Frontal cortex (tissue), 3 donors: ENCODE measurements at regions not wholly inside any gene's neighbourhood (a gene's known extent, or its start where the extent isn't known, plus 50 kb on each side); places are given as distances from the start of the nearest gene placed in this dataset.
A peak's percentile ranks its signal among the peaks of the same experiment; 100 is the strongest.
"Not testable (repeated sequence)": the region's sequence is repeated elsewhere in the genome, so short reads cannot be mapped to it uniquely, and the experiment has no call there.

Experiments used
- DNase-seq, 2 donors: peaks; one replicate each; pipeline ENCODE4 v3.0.0; 2012; ENCODE audit warnings: low spot score in 2 of 2
- FAIRE-seq: peaks from 2 replicates; lab custom pipeline; 2012; peaks lifted over from hg19 to GRCh38; lab: Jason Lieb, UNC
- donor health status: control.
- donor health status: control.
- donor health status: control.

GRCh38 chr4:170272959-170273358, 183.2 kb upstream of the AADAT start:
- no peak for DNase-seq
- no peak for FAIRE-seq

- FAIRE-seq (no peak), DNase-seq (no peak)
These were observed 182.0 kb upstream of the AADAT start for GRCh38 chr4:170271723-170272122.

GRCh38 chr4:170270628-170271027, 180.9 kb upstream of the AADAT start:
- no peak for FAIRE-seq
- DNase-seq: no peak

- FAIRE-seq: no peak
- DNase-seq: no peak
These were observed 180.2 kb upstream of the AADAT start for GRCh38 chr4:170269950-170270349.

- FAIRE-seq (peak; percentile 19), DNase-seq (peak; percentile 6 to 29)
These were observed 169.9 kb upstream of the AADAT start for GRCh38 chr4:170259631-170260153.

GRCh38 chr4:170256807-170257206, 167.1 kb upstream of the AADAT start:
- DNase-seq: no peak
- FAIRE-seq: no peak

- FAIRE-seq (no peak), DNase-seq (no peak)
These were observed 158.8 kb upstream of the AADAT start for GRCh38 chr4:170248576-170248975.

- FAIRE-seq (no peak), DNase-seq (no peak)
These were observed 158.3 kb upstream of the AADAT start for GRCh38 chr4:170248029-170248428.

GRCh38 chr4:170247596-170247995, 157.8 kb upstream of the AADAT start:
- FAIRE-seq (no peak), DNase-seq (no peak)

GRCh38 chr4:170243662-170244288, 154.0 kb upstream of the AADAT start:
- DNase-seq (no peak), FAIRE-seq (no peak)

- DNase-seq: no peak
- FAIRE-seq: no peak
These were observed 152.7 kb upstream of the AADAT start for GRCh38 chr4:170242471-170242870.

- no peak for FAIRE-seq
- DNase-seq: no peak
These were observed 145.0 kb upstream of the AADAT start for GRCh38 chr4:170234800-170235199.

- FAIRE-seq: no peak
- DNase-seq: no peak
These were observed 141.6 kb upstream of the AADAT start for GRCh38 chr4:170231377-170231776.

- FAIRE-seq (no peak), DNase-seq (no peak)
These were observed 140.5 kb upstream of the AADAT start for GRCh38 chr4:170230242-170230641.

- DNase-seq: no peak
- no peak for FAIRE-seq
These were observed 139.2 kb upstream of the AADAT start for GRCh38 chr4:170229006-170229405.

GRCh38 chr4:170227928-170228327, 138.2 kb upstream of the AADAT start:
- no peak for FAIRE-seq
- DNase-seq: no peak

GRCh38 chr4:170226288-170226687, 136.5 kb upstream of the AADAT start:
- FAIRE-seq (no peak), DNase-seq (no peak)

GRCh38 chr4:170214731-170215130, 125.0 kb upstream of the AADAT start:
- DNase-seq: no peak
- FAIRE-seq: no peak

- no peak for FAIRE-seq
- DNase-seq: no peak
These were observed 124.3 kb upstream of the AADAT start for GRCh38 chr4:170214101-170214500.

GRCh38 chr4:170202721-170203120, 113.0 kb upstream of the AADAT start:
- DNase-seq (no peak), FAIRE-seq (no peak)

GRCh38 chr4:170198747-170199146, 109.0 kb upstream of the AADAT start:
- peak; percentile 10 for FAIRE-seq
- DNase-seq: peak in 1 of 2 donors; percentile 18

- DNase-seq, FAIRE-seq: not testable (repeated sequence)
These were observed 105.0 kb upstream of the AADAT start for GRCh38 chr4:170194794-170195193.
